Liver (tissue), 8 donors: ENCODE measurements at regions not wholly inside any gene's neighbourhood (a gene's known extent, or its start where the extent isn't known, plus 50 kb on each side); places are given as distances from the start of the nearest gene placed in this dataset.
A peak's percentile ranks its signal among the peaks of the same experiment; 100 is the strongest.

ENCODE experiments used
- DNase-seq: peaks from one replicate; pipeline ENCODE4 v3.0.0-alpha.2; 2017; ENCODE audit warnings: low spot score
- H3K27ac ChIP-seq, 2 donors: one replicate each; pipeline ENCODE4 v1.7.0; 2013; ENCODE audit warnings: inconsistent platforms in 2 of 2, low read length in 2 of 2, control low read depth in 1 of 2, low read depth in 1 of 2, mild to moderate bottlenecking in 1 of 2
- H3K27me3 ChIP-seq, 4 donors: one replicate each; pipeline versions ENCODE4 v1.6.1 to v1.7.0; 2013; ENCODE audit warnings: low read length in 3 of 4, inconsistent platforms in 1 of 4, mild to moderate bottlenecking in 1 of 4, moderate library complexity in 1 of 4; ENCODE audit not compliant: control insufficient read depth in 4 of 4, insufficient read depth in 4 of 4
- H3K36me3 ChIP-seq, 4 donors: one replicate each; pipeline versions ENCODE4 v1.6.1 to v1.7.0; 2013; ENCODE audit warnings: low read length in 3 of 4, mild to moderate bottlenecking in 3 of 4, low read depth in 1 of 4, moderate library complexity in 1 of 4; ENCODE audit not compliant: control insufficient read depth in 4 of 4, insufficient read depth in 3 of 4
- H3K4me1 ChIP-seq, 4 donors: one replicate each; pipeline versions ENCODE4 v1.6.1 to v1.7.0; 2013; ENCODE audit warnings: low read length in 3 of 4, mild to moderate bottlenecking in 3 of 4, moderate library complexity in 1 of 4; ENCODE audit not compliant: control insufficient read depth in 4 of 4, insufficient read depth in 4 of 4
- H3K4me3 ChIP-seq, 3 donors: one replicate each; pipeline versions ENCODE4 v1.6.1 to v1.7.0; 2013; ENCODE audit warnings: low read length in 3 of 3, control low read depth in 1 of 3, low read depth in 1 of 3, mild to moderate bottlenecking in 1 of 3
- H3K9ac ChIP-seq, 2 donors: one replicate each; pipeline ENCODE4 v1.7.0; 2013; ENCODE audit warnings: low read length in 2 of 2, mild to moderate bottlenecking in 2 of 2, moderate library complexity in 2 of 2, control low read depth in 1 of 2, low read depth in 1 of 2
- H3K9me3 ChIP-seq, 4 donors: one replicate each; pipeline versions ENCODE4 v1.6.1 to v1.7.0; 2013; ENCODE audit warnings: low read length in 3 of 4; ENCODE audit not compliant: control insufficient read depth in 4 of 4
- ATF3 ChIP-seq: IDR thresholded peaks from 2 replicates; pipeline ENCODE4 v1.6.1; 2016; ENCODE audit warnings: antibody characterized with exemption
- EGR1 ChIP-seq, 2 donors: IDR thresholded peaks; 2 replicates each; pipeline ENCODE4 v1.6.1; 2016 to 2018; ENCODE audit warnings: antibody characterized with exemption in 2 of 2, low read depth in 2 of 2
- FOXA1 ChIP-seq: IDR thresholded peaks from 2 replicates; pipeline ENCODE4 v1.6.1; 2016; ENCODE audit warnings: antibody characterized with exemption
- FOXA2 ChIP-seq: IDR thresholded peaks from 2 replicates; pipeline ENCODE4 v1.6.1; 2016; ENCODE audit warnings: antibody characterized with exemption
- GABPA ChIP-seq, 2 donors: IDR thresholded peaks in 1 of 2; conservative IDR thresholded peaks in 1 of 2; 2 replicates each; pipeline ENCODE4 v1.6.1; 2016; ENCODE audit warnings: antibody characterized with exemption in 2 of 2, mild to moderate bottlenecking in 1 of 2, moderate library complexity in 1 of 2
- HNF4A ChIP-seq, 2 donors: conservative IDR thresholded peaks; 2 replicates each; pipeline ENCODE4 v1.6.1; 2016; ENCODE audit warnings: antibody characterized with exemption in 2 of 2, mild to moderate bottlenecking in 2 of 2
- HNF4G ChIP-seq: IDR thresholded peaks from 2 replicates; pipeline ENCODE4 v1.6.1; 2016; ENCODE audit warnings: antibody characterized with exemption
- JUND ChIP-seq, 2 donors: IDR thresholded peaks; 2 replicates each; pipeline ENCODE4 v1.6.1; 2016; ENCODE audit warnings: antibody characterized with exemption in 2 of 2
- NR2F2 ChIP-seq: IDR thresholded peaks from 2 replicates; pipeline ENCODE4 v1.6.1; 2016; ENCODE audit warnings: antibody characterized with exemption
- RAD21 ChIP-seq, 2 donors: IDR thresholded peaks; 2 replicates each; pipeline ENCODE4 v1.6.1; 2016; ENCODE audit warnings: antibody characterized with exemption in 2 of 2, mild to moderate bottlenecking in 2 of 2
- REST ChIP-seq: IDR thresholded peaks from 2 replicates; pipeline ENCODE4 v1.6.1; 2016; ENCODE audit warnings: antibody characterized with exemption, mild to moderate bottlenecking
- TAF1 ChIP-seq: conservative IDR thresholded peaks from 2 replicates; pipeline ENCODE4 v1.6.1; 2016; ENCODE audit warnings: antibody characterized with exemption, mild to moderate bottlenecking
- YY1 ChIP-seq: IDR thresholded peaks from 2 replicates; pipeline ENCODE4 v1.6.1; 2016; ENCODE audit warnings: antibody characterized with exemption, mild to moderate bottlenecking
- ZBTB33 ChIP-seq: IDR thresholded peaks from 2 replicates; pipeline ENCODE4 v1.6.1; 2016; ENCODE audit warnings: antibody characterized with exemption
- WGBS: extraction: QIAGEN DNeasy Blood & Tissue Kit; methylation state at CpG from one replicate; pipeline ENCODE4 v1.1.7; 2013; 5-methylcytosine and 5-hydroxymethylcytosine counted together
- TF ChIP-seq, protein P1 (sequence below): IDR thresholded peaks from 2 replicates; pipeline ENCODE4 v1.6.1; 2016; ENCODE audit warnings: antibody characterized with exemption
- TF ChIP-seq, protein P2 (sequence below): fragments of 150-350 bp; IDR thresholded peaks from 2 replicates; pipeline ENCODE4 v1.5.1; 2017; ENCODE audit warnings: improper control_type of control experiment, low read depth, low read length; ENCODE audit not compliant: missing input control
- donor health status: healthy.
- donor health status: healthy.
- donor health status: healthy.
- donor health status: healthy.
- donor health status: healthy.

DNA sequence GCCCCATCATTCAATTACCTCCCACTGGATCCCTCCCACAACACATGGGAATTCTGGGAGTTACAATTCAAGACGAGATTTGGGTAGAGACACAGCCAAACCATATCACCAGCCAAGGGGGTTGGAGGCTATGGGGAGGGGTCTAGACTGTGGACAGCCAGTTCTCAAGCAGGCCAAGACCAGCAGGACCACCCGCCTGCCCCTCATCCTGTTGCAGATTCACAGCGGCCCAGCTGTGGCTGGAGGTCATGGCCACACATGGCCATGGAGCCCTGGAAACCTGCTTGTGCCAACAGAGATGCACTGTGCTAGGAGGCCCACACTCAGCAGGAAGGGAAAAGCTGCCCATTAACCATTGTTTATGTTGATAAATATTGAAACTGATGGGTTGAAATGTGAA, 240.5 kb downstream of the TTLL2 start:
- WGBS: 85% methylated on average over 3 of the region's 3 CpGs
- DNase-seq: peak; percentile 5

More for the DNA sequence above, 240.5 kb downstream of the TTLL2 start:
- Histone ChIP-seq H3K9ac (no peak overlapping the region), H3K4me3 (no peak overlapping the region), H3K9me3 (no peaks in the 10 kb centered on the region), H3K27me3 (no peaks in the 10 kb centered on the region), H3K27ac (no peak overlapping the region), H3K36me3 (no peaks in the 10 kb centered on the region), H3K4me1 (peaks cover 1 to 12% (median 6%) of the 10 kb centered on the region in 4 donors)
- TF ChIP-seq ATF3: no peak
- TF ChIP-seq TAF1: no peak
- TF ChIP-seq HNF4G: no peak
- no peak for TF ChIP-seq RAD21 (IDR thresholded peaks at IDR 0.05)
- no peak for TF ChIP-seq FOXA2
- no peak for TF ChIP-seq ZBTB33
- TF ChIP-seq YY1: no peak
- no peak for TF ChIP-seq REST
- no peak for TF ChIP-seq GABPA (IDR thresholded peaks at IDR 0.05 in 1 of 2, conservative IDR thresholded peaks at IDR 0.05 in 1 of 2)
- no peak for TF ChIP-seq HNF4A (conservative IDR thresholded peaks at IDR 0.05)
- no peak for TF ChIP-seq FOXA1
- TF ChIP-seq, protein P1, sequence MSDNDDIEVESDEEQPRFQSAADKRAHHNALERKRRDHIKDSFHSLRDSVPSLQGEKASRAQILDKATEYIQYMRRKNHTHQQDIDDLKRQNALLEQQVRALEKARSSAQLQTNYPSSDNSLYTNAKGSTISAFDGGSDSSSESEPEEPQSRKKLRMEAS: no peak
- TF ChIP-seq JUND (IDR thresholded peaks at IDR 0.05): no peak
- TF ChIP-seq EGR1 (IDR thresholded peaks at IDR 0.05; ENCODE audit: low read depth in 2 of 2): no peak
- TF ChIP-seq, protein P2, sequence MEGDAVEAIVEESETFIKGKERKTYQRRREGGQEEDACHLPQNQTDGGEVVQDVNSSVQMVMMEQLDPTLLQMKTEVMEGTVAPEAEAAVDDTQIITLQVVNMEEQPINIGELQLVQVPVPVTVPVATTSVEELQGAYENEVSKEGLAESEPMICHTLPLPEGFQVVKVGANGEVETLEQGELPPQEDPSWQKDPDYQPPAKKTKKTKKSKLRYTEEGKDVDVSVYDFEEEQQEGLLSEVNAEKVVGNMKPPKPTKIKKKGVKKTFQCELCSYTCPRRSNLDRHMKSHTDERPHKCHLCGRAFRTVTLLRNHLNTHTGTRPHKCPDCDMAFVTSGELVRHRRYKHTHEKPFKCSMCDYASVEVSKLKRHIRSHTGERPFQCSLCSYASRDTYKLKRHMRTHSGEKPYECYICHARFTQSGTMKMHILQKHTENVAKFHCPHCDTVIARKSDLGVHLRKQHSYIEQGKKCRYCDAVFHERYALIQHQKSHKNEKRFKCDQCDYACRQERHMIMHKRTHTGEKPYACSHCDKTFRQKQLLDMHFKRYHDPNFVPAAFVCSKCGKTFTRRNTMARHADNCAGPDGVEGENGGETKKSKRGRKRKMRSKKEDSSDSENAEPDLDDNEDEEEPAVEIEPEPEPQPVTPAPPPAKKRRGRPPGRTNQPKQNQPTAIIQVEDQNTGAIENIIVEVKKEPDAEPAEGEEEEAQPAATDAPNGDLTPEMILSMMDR: no peak
- no peak for TF ChIP-seq NR2F2
